Gastrocnemius medialis (tissue), 4 donors: ENCODE measurements at regions not wholly inside any gene's neighbourhood (a gene's known extent, or its start where the extent isn't known, plus 50 kb on each side); places are given as distances from the start of the nearest gene placed in this dataset.
A peak's percentile ranks its signal among the peaks of the same experiment; 100 is the strongest.

Source experiments
- ATAC-seq, 2 donors: fragments of 150-250 bp; one replicate each; pipeline ENCODE4 v1.9.1; 2016
- DNase-seq, 2 donors: peaks; one replicate each; pipeline ENCODE4 v3.0.0-alpha.2; 2019
- H3K27ac ChIP-seq, 4 donors: fragments of 200-600 bp; sonication (generic); 1 replicate in 1 of 4; 2 replicates in 3 of 4; pipeline ENCODE4 v1.5.1; 2016 to 2018; ENCODE audit warnings: mild to moderate bottlenecking in 2 of 4, moderate library complexity in 1 of 4
- H3K27me3 ChIP-seq, 3 donors: fragments of 200-600 bp; sonication (generic) in 2 of 3; 1 replicate in 1 of 3; 2 replicates in 2 of 3; pipeline versions ENCODE4 v1.5.1 to v1.6.0; 2016 to 2019; ENCODE audit warnings: mild to moderate bottlenecking in 1 of 3, moderate library complexity in 1 of 3
- H3K36me3 ChIP-seq, 2 donors: fragments of 200-600 bp; sonication (generic) in 1 of 2; one replicate each; pipeline ENCODE4 v1.5.1; 2017 to 2018
- H3K4me1 ChIP-seq, 2 donors: fragments of 200-600 bp; sonication (generic) in 1 of 2; one replicate each; pipeline ENCODE4 v1.5.1; 2016 to 2017; ENCODE audit warnings: mild to moderate bottlenecking in 2 of 2
- H3K4me3 ChIP-seq, 4 donors: fragments of 200-600 bp; sonication (generic) in 3 of 4; 1 replicate in 1 of 4; 2 replicates in 3 of 4; pipeline ENCODE4 v1.5.1; 2016 to 2019; ENCODE audit warnings: mild to moderate bottlenecking in 2 of 4
- H3K9me3 ChIP-seq, 3 donors: fragments of 200-600 bp; sonication (generic) in 2 of 3; 1 replicate in 1 of 3; 2 replicates in 2 of 3; pipeline ENCODE4 v1.5.1; 2016 to 2019
- CTCF ChIP-seq, 5 experiments: fragments of 450-650 bp in 3 of 5; fragments of 200-600 bp in 2 of 5; sonication (generic) in 2 of 5; IDR thresholded peaks in 4 of 5; conservative IDR thresholded peaks in 1 of 5; 1 replicate in 4 of 5; 2 replicates in 1 of 5; pipeline ENCODE4 v1.5.1; 2016 to 2019; ENCODE audit warnings: antibody characterized with exemption in 5 of 5, mild to moderate bottlenecking in 3 of 5, moderate library complexity in 3 of 5
- POLR2A ChIP-seq, 2 donors: fragments of 450-650 bp; IDR thresholded peaks; one replicate each; pipeline ENCODE4 v1.6.1; 2017; ENCODE audit warnings: antibody characterized with exemption in 2 of 2, mild to moderate bottlenecking in 2 of 2, moderate library complexity in 2 of 2
- in situ Hi-C, 4 donors: fragments of 200-750 bp; cut with MboI; loops; one replicate each; pipeline versions ENCODE4 v1.15.0 to v1.8.0; 2017; ENCODE audit warnings: low sequenced_read_pairs in 4 of 4
- intact Hi-C: fragments of 100-400 bp; cut with DNase I; formaldehyde crosslinking; loops from one replicate; pipeline ENCODE4 v1.15.1; 2023; ENCODE audit warnings: low total_unique reads

- Histone ChIP-seq H3K27me3 (peaks cover 20 to 30% (median 28%) of the 10 kb centered on the region in 3 donors), H3K27ac (no peak overlapping the region), H3K9me3 (no peaks in the 10 kb centered on the region), H3K36me3 (no peaks in the 10 kb centered on the region), H3K4me3 (no peak overlapping the region), H3K4me1 (peaks cover 0 to 4% of the 10 kb centered on the region in 2 donors)
- no peak for DNase-seq
- no peak for ATAC-seq
- in situ Hi-C loops = loop anchor here in 3 of 4 donors (5.0 to 25.0 kb wide), 2 partner anchors 228 to 243 kb away; no protein-coding TSS in a partner anchor
- intact Hi-C loops = loop anchor here (5.0 kb wide), 1 partner anchor 313 kb away; no protein-coding TSS in a partner anchor
- no peak for TF ChIP-seq CTCF (IDR thresholded peaks at IDR 0.05 in 4 of 5, conservative IDR thresholded peaks at IDR 0.05 in 1 of 5)
- no peak for TF ChIP-seq POLR2A (IDR thresholded peaks at IDR 0.05)
These were observed 86.9 kb upstream of the TGM3 start for GRCh38 chr20:2208897-2209296.

GRCh38 chr20:2210646-2211552, 84.9 kb upstream of the TGM3 start:
- DNase-seq (peak in 1 of 2 donors; percentile 17), ATAC-seq (no peak)
- H3K4me1 ChIP-seq = peaks cover 0 to 4% of the 10 kb centered on the region in 2 donors
- in situ Hi-C loops = loop anchor here in 1 of 4 donors (25.0 kb wide), 1 partner anchor 226 kb away; no protein-coding TSS in a partner anchor
- H3K36me3 ChIP-seq = no peaks in the 10 kb centered on the region
- no peak overlapping the region for H3K27ac ChIP-seq
- no peaks in the 10 kb centered on the region for H3K9me3 ChIP-seq
- H3K27me3 ChIP-seq = peaks cover 20 to 30% (median 28%) of the 10 kb centered on the region in 3 donors
- TF ChIP-seq CTCF (IDR thresholded peaks at IDR 0.05 in 4 of 5, conservative IDR thresholded peaks at IDR 0.05 in 1 of 5) (no peak), POLR2A (IDR thresholded peaks at IDR 0.05) (no peak)
- H3K4me3 ChIP-seq = no peak overlapping the region
- intact Hi-C loops = no loop called here

GRCh38 chr20:2212456-2213015, 83.3 kb upstream of the TGM3 start:
- intact Hi-C loops = no loop called here
- H3K9me3 ChIP-seq = no peaks in the 10 kb centered on the region
- H3K27me3 ChIP-seq = peaks cover 12 to 15% (median 13%) of the 10 kb centered on the region in 3 donors
- DNase-seq = no peak
- no peak overlapping the region for H3K27ac ChIP-seq
- peaks cover 0 to 4% of the 10 kb centered on the region in 2 donors for H3K4me1 ChIP-seq
- H3K4me3 ChIP-seq = no peak overlapping the region
- TF ChIP-seq CTCF (IDR thresholded peaks at IDR 0.05 in 4 of 5, conservative IDR thresholded peaks at IDR 0.05 in 1 of 5) (no peak), POLR2A (IDR thresholded peaks at IDR 0.05) (no peak)
- in situ Hi-C loops = loop anchor here in 1 of 4 donors (25.0 kb wide), 1 partner anchor 225 kb away; no protein-coding TSS in a partner anchor
- ATAC-seq = no peak
- no peaks in the 10 kb centered on the region for H3K36me3 ChIP-seq

GRCh38 chr20:2213401-2213800, 82.4 kb upstream of the TGM3 start:
- no peak for TF ChIP-seq CTCF (IDR thresholded peaks at IDR 0.05 in 4 of 5, conservative IDR thresholded peaks at IDR 0.05 in 1 of 5)
- no peak for TF ChIP-seq POLR2A (IDR thresholded peaks at IDR 0.05)
- ATAC-seq (no peak), DNase-seq (no peak)
- H3K36me3 ChIP-seq = no peaks in the 10 kb centered on the region
- H3K27ac ChIP-seq = no peak overlapping the region
- H3K27me3 ChIP-seq = peaks cover 4 to 7% (median 5%) of the 10 kb centered on the region in 3 donors
- H3K4me1 ChIP-seq = no peaks in the 10 kb centered on the region
- no peaks in the 10 kb centered on the region for H3K9me3 ChIP-seq
- in situ Hi-C loops = loop anchor here in 1 of 4 donors (25.0 kb wide), 1 partner anchor 224 kb away; no protein-coding TSS in a partner anchor
- intact Hi-C loops = no loop called here
- H3K4me3 ChIP-seq = no peak overlapping the region
